Gastroesophageal sphincter (tissue), 3 donors: ENCODE measurements at regions not wholly inside any gene's neighbourhood (a gene's known extent, or its start where the extent isn't known, plus 50 kb on each side); places are given as distances from the start of the nearest gene placed in this dataset.

Experiments
- CTCF ChIP-seq, 4 experiments: fragments of 200-600 bp in 2 of 4; fragments of 450-650 bp in 2 of 4; sonication (generic) in 1 of 4; IDR thresholded peaks; one replicate each; pipeline ENCODE4 v1.5.1; 2017 to 2019; ENCODE audit warnings: antibody characterized with exemption in 4 of 4, mild to moderate bottlenecking in 2 of 4, moderate library complexity in 2 of 4
- EP300 ChIP-seq: sonication (generic); formaldehyde crosslinking; IDR thresholded peaks from one replicate; pipeline ENCODE4 v1.6.1; 2017; ENCODE audit warnings: antibody characterized with exemption, mild to moderate bottlenecking
- POLR2A ChIP-seq, 2 donors: fragments of 450-650 bp; IDR thresholded peaks; one replicate each; pipeline ENCODE4 v1.6.1; 2017; ENCODE audit warnings: antibody characterized with exemption in 2 of 2, mild to moderate bottlenecking in 2 of 2, moderate library complexity in 1 of 2
- POLR2AphosphoS5 ChIP-seq: sonication (generic); formaldehyde crosslinking; IDR thresholded peaks from one replicate; pipeline ENCODE4 v1.6.1; 2017; ENCODE audit warnings: antibody characterized with exemption

GRCh38 chr5:167999182-167999581, 292.3 kb upstream of the WWC1 start:
- no peak for TF ChIP-seq CTCF (IDR thresholded peaks at IDR 0.05)
- TF ChIP-seq EP300: no peak
- TF ChIP-seq POLR2A (IDR thresholded peaks at IDR 0.05): no peak
- TF ChIP-seq POLR2AphosphoS5: no peak
